ENCODE measurements at regions not wholly inside any gene's neighbourhood (a gene's known extent, or its start where the extent isn't known, plus 50 kb on each side); places are given as distances from the start of the nearest gene placed in this dataset.
"Not testable (repeated sequence)": the region's sequence is repeated elsewhere in the genome, so short reads cannot be mapped to it uniquely, and the experiment has no call there.

DNA sequence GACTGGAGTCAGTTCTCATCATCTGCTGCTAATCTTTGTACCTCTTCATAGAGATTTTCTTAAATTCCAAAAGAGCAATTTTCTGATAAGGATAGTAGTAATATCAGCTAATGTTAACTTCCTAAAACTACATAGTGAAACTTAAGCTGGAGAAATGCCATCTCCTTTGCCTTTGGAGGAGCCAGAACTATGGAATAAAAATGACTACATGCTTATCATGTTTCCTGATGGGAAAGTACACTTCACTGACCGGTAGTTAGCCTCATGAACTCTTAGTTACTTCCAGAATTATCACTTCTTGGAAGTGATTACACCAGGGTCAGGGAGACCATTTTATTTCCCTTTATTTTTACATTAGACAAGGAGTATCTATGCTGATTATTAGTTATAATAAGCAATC lies 1222.1 kb upstream of the TMEM132C start:
- H3K9ac ChIP-seq (ENCODE audit: low read length): no peak overlapping the region
- no peaks in the 10 kb centered on the region for H3F3A ChIP-seq (ENCODE audit: insufficient read depth, low read length)
- no peak overlapping the region for H2AFZ ChIP-seq (ENCODE audit: low read length)
- no peaks in the 10 kb centered on the region for H4K20me1 ChIP-seq (ENCODE audit: insufficient read depth, low read length)
- H3K9me3 ChIP-seq (ENCODE audit: low read length): no peaks in the 10 kb centered on the region
- H3K4me1 ChIP-seq (ENCODE audit: insufficient read depth, low read length, severe bottlenecking): no peaks in the 10 kb centered on the region
- no peaks in the 10 kb centered on the region for H3K36me3 ChIP-seq (ENCODE audit: insufficient read depth, low read length)
- H3K9me2 ChIP-seq (ENCODE audit: low read depth, low read length): no peaks in the 10 kb centered on the region
- no peaks in the 10 kb centered on the region for H3K27me3 ChIP-seq (ENCODE audit: insufficient read depth, low read length)
- H3K27ac ChIP-seq (ENCODE audit: low read depth, low read length, poor library complexity, severe bottlenecking): no peak overlapping the region
- TF ChIP-seq, protein P1, sequence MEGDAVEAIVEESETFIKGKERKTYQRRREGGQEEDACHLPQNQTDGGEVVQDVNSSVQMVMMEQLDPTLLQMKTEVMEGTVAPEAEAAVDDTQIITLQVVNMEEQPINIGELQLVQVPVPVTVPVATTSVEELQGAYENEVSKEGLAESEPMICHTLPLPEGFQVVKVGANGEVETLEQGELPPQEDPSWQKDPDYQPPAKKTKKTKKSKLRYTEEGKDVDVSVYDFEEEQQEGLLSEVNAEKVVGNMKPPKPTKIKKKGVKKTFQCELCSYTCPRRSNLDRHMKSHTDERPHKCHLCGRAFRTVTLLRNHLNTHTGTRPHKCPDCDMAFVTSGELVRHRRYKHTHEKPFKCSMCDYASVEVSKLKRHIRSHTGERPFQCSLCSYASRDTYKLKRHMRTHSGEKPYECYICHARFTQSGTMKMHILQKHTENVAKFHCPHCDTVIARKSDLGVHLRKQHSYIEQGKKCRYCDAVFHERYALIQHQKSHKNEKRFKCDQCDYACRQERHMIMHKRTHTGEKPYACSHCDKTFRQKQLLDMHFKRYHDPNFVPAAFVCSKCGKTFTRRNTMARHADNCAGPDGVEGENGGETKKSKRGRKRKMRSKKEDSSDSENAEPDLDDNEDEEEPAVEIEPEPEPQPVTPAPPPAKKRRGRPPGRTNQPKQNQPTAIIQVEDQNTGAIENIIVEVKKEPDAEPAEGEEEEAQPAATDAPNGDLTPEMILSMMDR (IDR thresholded peaks at IDR 0.05; ENCODE audit: low read length): no peak
- no peak for TF ChIP-seq EZH2 (IDR thresholded peaks at IDR 0.05; ENCODE audit: borderline replicate concordance, low read length)
- no peak overlapping the region for H3K4me3 ChIP-seq (ENCODE audit: low read depth, low read length, poor library complexity, severe bottlenecking)
- no peak overlapping the region for H3K4me2 ChIP-seq (ENCODE audit: low read length)
- H3K79me2 ChIP-seq (ENCODE audit: insufficient read depth, low read length): no peaks in the 10 kb centered on the region

DNA sequence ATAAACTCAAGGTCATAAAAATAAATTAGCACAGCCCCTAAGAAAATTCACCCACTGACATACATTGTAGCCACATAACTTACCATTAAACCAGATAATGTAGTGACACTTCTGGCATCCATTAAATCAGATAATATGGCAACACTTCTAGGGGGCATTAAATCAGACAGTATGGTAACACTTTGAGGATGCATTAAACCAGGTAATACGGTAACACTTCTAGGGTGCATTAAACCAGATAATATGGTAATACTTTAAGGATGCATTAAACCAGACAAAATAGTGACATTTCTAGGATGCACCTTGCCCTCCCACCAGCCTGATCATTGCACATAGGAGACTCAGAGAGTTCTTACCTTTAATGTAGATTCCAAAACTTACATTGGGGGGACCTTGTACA lies 1220.5 kb upstream of the TMEM132C start:
- H3K9me3 ChIP-seq (ENCODE audit: low read length): no peaks in the 10 kb centered on the region
- H3K36me3 ChIP-seq (ENCODE audit: insufficient read depth, low read length): no peaks in the 10 kb centered on the region
- H3K27ac ChIP-seq (ENCODE audit: low read depth, low read length, poor library complexity, severe bottlenecking): no peak overlapping the region
- no peak overlapping the region for H3K4me2 ChIP-seq (ENCODE audit: low read length)
- no peaks in the 10 kb centered on the region for H3K79me2 ChIP-seq (ENCODE audit: insufficient read depth, low read length)
- H3K27me3 ChIP-seq (ENCODE audit: insufficient read depth, low read length): no peaks in the 10 kb centered on the region
- no peaks in the 10 kb centered on the region for H4K20me1 ChIP-seq (ENCODE audit: insufficient read depth, low read length)
- H3K4me3 ChIP-seq (ENCODE audit: low read depth, low read length, poor library complexity, severe bottlenecking): no peak overlapping the region
- TF ChIP-seq, protein P1 (IDR thresholded peaks at IDR 0.05; ENCODE audit: low read length): no peak
- no peak for TF ChIP-seq EZH2 (IDR thresholded peaks at IDR 0.05; ENCODE audit: borderline replicate concordance, low read length)
- H2AFZ ChIP-seq (ENCODE audit: low read length): no peak overlapping the region
- H3K9ac ChIP-seq (ENCODE audit: low read length): no peak overlapping the region
- H3K4me1 ChIP-seq (ENCODE audit: insufficient read depth, low read length, severe bottlenecking): no peaks in the 10 kb centered on the region
- H3K9me2 ChIP-seq (ENCODE audit: low read depth, low read length): no peaks in the 10 kb centered on the region
- H3F3A ChIP-seq (ENCODE audit: insufficient read depth, low read length): no peaks in the 10 kb centered on the region

DNA sequence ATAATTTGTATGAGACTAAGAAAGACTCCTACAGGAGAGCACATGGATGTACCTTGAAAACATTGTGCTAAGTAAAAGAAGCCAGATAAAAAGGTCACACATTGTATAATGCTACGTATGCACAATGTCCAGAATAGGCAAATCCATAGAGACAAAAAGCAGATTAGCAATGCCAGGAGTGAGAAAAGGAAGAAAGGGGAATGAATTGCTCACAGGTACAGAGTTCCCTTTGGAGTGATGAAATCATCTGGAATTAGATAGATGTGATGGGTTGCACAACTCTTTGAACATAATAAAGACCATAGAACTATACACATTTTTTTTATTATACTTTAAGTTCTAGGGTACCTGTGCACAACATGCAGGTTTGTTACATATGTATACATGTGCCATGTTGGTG lies 1218.9 kb upstream of the TMEM132C start:
- no peaks in the 10 kb centered on the region for H3F3A ChIP-seq (ENCODE audit: insufficient read depth, low read length)
- no peaks in the 10 kb centered on the region for H3K79me2 ChIP-seq (ENCODE audit: insufficient read depth, low read length)
- no peak overlapping the region for H2AFZ ChIP-seq (ENCODE audit: low read length)
- no peak overlapping the region for H3K4me3 ChIP-seq (ENCODE audit: low read depth, low read length, poor library complexity, severe bottlenecking)
- H3K4me1 ChIP-seq (ENCODE audit: insufficient read depth, low read length, severe bottlenecking): no peaks in the 10 kb centered on the region
- no peaks in the 10 kb centered on the region for H3K9me3 ChIP-seq (ENCODE audit: low read length)
- H3K27me3 ChIP-seq (ENCODE audit: insufficient read depth, low read length): no peaks in the 10 kb centered on the region
- no peaks in the 10 kb centered on the region for H3K36me3 ChIP-seq (ENCODE audit: insufficient read depth, low read length)
- H3K27ac ChIP-seq (ENCODE audit: low read depth, low read length, poor library complexity, severe bottlenecking): no peak overlapping the region
- no peaks in the 10 kb centered on the region for H3K9me2 ChIP-seq (ENCODE audit: low read depth, low read length)
- no peaks in the 10 kb centered on the region for H4K20me1 ChIP-seq (ENCODE audit: insufficient read depth, low read length)
- no peak for TF ChIP-seq EZH2 (IDR thresholded peaks at IDR 0.05; ENCODE audit: borderline replicate concordance, low read length)
- TF ChIP-seq, protein P1 (IDR thresholded peaks at IDR 0.05; ENCODE audit: low read length): no peak
- no peak overlapping the region for H3K9ac ChIP-seq (ENCODE audit: low read length)
- H3K4me2 ChIP-seq (ENCODE audit: low read length): no peak overlapping the region

DNA sequence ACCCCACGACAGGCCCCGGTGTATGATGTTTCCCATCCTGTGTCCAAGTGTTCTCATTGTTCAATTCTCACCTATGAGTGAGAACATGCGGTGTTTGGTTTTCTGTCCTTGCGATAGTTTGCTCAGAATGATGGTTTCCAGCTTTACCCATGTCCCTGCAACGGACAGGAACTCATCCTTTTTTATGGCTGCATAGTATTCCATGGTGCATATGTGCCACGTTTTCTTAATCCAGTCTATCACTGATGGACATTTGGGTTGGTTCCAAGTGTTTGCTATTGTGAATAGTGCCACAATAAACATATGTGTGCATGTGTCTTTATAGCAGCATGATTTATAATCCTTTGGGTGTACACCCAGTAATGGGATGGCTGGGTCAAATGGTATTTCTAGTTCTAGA lies 1218.4 kb upstream of the TMEM132C start:
- not testable (repeated sequence) for H3K9ac ChIP-seq (ENCODE audit: low read length); H4K20me1 ChIP-seq (ENCODE audit: insufficient read depth, low read length); H3K36me3 ChIP-seq (ENCODE audit: insufficient read depth, low read length)

More for the DNA sequence above, 1218.4 kb upstream of the TMEM132C start:
- H2AFZ ChIP-seq (ENCODE audit: low read length); H3F3A ChIP-seq (ENCODE audit: insufficient read depth, low read length); H3K79me2 ChIP-seq (ENCODE audit: insufficient read depth, low read length); H3K9me2 ChIP-seq (ENCODE audit: low read depth, low read length); H3K4me3 ChIP-seq (ENCODE audit: low read depth, low read length, poor library complexity, severe bottlenecking); H3K4me1 ChIP-seq (ENCODE audit: insufficient read depth, low read length, severe bottlenecking); H3K9me3 ChIP-seq (ENCODE audit: low read length); H3K27me3 ChIP-seq (ENCODE audit: insufficient read depth, low read length); H3K27ac ChIP-seq (ENCODE audit: low read depth, low read length, poor library complexity, severe bottlenecking); H3K4me2 ChIP-seq (ENCODE audit: low read length): not testable (repeated sequence)
